ENCODE measurements at regions not wholly inside any gene's neighbourhood (a gene's known extent, or its start where the extent isn't known, plus 50 kb on each side); places are given as distances from the start of the nearest gene placed in this dataset.
A peak's percentile ranks its signal among the peaks of the same experiment; 100 is the strongest.
"Not testable (repeated sequence)": the region's sequence is repeated elsewhere in the genome, so short reads cannot be mapped to it uniquely, and the experiment has no call there.

DNA sequence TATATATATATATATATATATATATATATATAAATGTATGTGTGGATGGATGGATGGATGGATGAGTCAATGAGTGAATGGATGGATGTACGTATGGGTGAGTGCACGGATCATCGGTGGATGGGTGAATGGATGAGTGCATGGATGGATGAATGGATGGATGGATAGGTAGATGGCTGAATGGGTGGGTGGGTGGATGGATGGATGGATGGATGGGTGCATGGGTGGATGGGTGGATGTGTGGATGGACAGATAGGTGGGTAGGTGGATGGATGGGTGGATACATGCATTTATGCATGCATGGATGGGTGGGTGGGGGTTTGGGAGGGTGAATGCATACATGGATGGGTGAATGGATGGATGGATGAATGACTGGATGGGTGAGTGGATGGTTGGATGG is 138.8 kb upstream of the ZNF469 start:
- DNase-seq (ENCODE audit: low read depth in 2 of 2): not testable (repeated sequence)

GRCh38 chr16:88245241-88246081 is 137.3 kb upstream of the ZNF469 start:
- not testable (repeated sequence) for DNase-seq (ENCODE audit: low read depth in 2 of 2)

DNA sequence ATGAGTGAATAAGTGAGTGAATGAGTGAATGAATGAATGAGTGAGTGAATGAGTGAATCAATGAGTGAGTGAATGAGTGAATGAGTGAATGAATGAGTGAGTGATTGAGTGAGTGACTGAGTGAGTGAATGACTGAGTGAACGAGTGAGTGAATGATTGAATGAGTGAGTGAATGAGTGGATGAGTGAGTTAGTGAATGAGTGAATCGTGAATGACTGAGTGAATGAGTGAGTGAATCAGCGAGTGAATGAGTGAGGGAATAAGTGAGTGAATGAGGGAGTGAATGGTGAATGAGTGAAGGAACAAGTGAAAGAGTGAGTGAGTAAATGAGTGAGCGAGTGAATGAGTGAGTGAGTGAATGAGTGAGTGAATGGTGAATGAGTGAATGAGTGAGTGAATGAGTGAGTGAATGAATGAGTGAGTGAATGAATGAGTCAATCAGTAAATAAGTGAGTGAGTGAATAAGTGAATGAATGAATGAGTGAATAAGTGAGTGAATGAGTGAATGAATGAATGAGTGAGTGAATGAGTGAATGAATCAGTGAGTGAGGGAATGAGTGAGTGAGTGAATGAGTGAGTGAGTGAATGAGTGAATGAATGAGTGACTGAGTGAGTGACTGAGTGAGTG is 135.7 kb upstream of the ZNF469 start:
- DNase-seq (ENCODE audit: low read depth in 2 of 2): not testable (repeated sequence)

- not testable (repeated sequence) for DNase-seq (ENCODE audit: low read depth in 2 of 2)
Observed at GRCh38 chr16:88247583-88247966, 135.2 kb upstream of the ZNF469 start.

DNA sequence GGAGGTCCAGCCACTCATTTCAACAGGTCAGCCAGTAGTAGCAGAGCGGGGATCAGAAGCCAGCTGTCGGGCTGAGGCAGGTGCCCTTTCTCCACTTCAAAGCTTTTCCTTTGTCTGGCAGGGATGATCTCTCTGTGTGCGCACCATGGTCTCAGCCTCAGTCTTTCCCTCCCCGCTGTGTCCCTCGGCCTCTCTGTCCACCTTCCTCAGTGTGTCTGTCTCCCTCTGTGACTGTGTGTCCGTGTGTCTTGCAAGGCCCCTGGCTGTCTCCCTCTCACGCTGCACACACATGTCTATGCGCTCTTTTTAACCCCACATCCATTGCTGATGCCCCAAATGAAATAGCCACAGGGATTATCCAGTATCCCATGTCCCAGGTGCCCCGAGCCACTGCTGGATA is 134.0 kb upstream of the ZNF469 start:
- DNase-seq (ENCODE audit: low read depth in 2 of 2): not testable (repeated sequence)

DNA sequence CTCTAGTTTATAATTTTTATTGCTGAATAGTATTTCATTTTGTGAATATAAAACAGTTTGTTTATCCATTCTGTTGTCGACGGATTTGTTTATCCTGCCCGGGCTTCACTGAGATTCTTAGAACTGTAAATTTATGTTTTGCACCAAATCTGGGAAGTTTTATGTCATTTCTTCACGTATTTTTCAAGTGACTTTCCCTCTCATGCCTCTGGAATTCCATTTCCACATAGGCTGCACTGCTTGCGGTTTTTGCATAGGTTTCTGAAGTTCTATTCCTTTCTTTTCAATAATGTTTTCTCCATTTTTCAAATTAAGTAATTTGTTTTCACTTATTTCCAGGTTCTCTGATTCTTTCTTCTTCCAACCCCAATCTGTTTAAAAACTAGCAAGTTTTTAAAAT is 132.4 kb upstream of the ZNF469 start:
- DNase-seq (ENCODE audit: low read depth in 2 of 2): not testable (repeated sequence)

- not testable (repeated sequence) for DNase-seq (ENCODE audit: low read depth in 2 of 2)
Observed at GRCh38 chr16:88252057-88252794, 130.5 kb upstream of the ZNF469 start.

DNA sequence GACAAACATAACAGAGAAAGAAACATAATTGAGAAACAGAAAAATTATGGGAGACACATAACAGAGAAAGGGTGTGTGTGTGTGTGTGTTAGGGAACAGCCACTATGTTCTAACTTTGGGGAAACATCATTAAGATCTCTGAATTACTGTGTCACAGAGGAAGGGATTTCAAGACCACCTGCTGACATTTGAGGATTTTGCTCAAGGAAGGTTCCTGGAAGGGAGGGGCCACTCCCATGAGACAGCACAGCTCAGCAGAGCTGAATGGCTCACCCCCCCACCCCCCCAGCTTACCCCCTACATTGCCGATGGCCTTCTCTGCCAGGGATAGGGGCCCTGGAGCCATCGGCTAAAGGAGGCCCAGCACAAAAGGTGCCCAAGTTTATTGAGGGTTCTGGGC is 124.6 kb upstream of the ZNF469 start:
- DNase-seq (ENCODE audit: low read depth in 2 of 2): not testable (repeated sequence)

- DNase-seq (ENCODE audit: low read depth in 2 of 2): not testable (repeated sequence)
Observed at GRCh38 chr16:88258764-88259525, 123.8 kb upstream of the ZNF469 start.

GRCh38 chr16:88259538-88259937 is 123.2 kb upstream of the ZNF469 start:
- DNase-seq (ENCODE audit: low read depth in 2 of 2): not testable (repeated sequence)

GRCh38 chr16:88260146-88260545 is 122.6 kb upstream of the ZNF469 start:
- DNase-seq (ENCODE audit: low read depth in 2 of 2): not testable (repeated sequence)

DNA sequence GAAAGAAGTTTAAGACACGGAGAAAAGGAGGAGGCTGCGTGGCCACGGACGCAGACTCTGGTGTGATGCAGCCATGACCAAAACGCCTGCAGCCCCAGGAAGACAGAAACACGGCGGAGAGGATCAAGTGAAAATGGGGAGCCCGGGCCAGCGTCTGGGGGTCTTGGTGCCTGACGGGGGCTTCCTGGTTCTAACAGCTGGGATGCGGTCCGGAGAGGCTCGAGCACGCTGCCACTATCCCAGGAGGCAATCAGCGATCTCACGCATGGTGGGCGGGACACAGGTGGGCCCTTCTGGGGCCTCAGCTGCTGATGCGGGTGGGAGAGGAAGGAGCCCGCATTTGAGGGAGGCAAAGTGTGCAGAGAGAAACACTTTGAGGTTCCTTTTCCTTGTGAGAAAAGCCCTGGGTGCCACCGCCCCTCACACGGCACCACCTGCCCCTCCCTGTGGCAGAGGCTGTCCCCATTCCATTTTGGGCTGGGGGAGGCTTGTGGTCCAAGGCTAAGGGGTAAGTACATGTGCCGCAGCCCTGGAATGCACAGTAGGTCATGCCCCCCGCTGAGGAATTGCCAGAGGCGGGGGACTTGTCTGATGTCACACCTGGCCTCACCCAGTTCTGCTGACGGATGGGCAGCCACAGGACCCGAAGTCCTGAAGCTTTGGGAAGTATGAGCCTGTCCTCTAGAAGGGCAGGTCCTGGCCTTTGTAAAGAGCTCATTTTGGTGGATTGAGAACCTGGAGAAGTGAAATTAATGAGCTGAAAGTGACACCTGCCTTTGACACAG is 121.7 kb upstream of the ZNF469 start:
- DNase-seq (ENCODE audit: low read depth in 2 of 2): not testable (repeated sequence)

- not testable (repeated sequence) for DNase-seq (ENCODE audit: low read depth in 2 of 2)
Observed at GRCh38 chr16:88261814-88262605, 120.7 kb upstream of the ZNF469 start.

DNA sequence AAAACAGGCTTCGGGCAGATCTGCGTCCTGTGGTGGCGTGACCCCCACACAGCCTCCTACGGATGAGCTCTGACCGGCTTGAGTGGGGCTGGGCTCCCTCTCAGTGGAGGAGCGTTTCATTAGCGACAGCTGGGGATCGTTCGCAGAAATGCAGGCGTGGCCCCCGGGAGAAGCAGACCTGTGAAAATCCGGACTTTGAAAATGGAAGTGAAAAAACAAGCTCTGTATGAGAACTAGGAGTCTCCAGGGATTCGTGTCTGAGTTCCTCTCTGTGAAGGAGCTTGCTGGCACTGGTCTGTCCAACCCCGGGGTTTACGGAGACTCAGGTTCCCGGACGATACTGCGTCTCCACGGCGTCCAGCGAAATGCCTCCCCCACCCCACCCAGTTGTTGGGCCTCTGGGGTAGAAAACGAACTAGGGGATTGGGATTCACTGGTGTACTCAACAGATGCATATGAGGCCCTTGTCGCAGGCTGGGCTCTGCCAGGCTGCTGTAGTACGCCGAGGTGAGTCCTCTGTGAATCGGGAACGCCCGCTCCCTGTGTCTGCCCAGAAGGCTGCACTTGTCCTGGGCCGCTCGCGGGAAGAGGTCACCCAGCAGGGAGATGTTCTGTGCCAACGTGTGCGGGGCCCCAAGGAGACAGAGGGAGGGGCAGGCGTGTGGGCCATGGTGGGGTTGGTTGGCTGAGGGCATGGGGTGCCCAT is 119.7 kb upstream of the ZNF469 start:
- not testable (repeated sequence) for DNase-seq (ENCODE audit: low read depth in 2 of 2)

DNA sequence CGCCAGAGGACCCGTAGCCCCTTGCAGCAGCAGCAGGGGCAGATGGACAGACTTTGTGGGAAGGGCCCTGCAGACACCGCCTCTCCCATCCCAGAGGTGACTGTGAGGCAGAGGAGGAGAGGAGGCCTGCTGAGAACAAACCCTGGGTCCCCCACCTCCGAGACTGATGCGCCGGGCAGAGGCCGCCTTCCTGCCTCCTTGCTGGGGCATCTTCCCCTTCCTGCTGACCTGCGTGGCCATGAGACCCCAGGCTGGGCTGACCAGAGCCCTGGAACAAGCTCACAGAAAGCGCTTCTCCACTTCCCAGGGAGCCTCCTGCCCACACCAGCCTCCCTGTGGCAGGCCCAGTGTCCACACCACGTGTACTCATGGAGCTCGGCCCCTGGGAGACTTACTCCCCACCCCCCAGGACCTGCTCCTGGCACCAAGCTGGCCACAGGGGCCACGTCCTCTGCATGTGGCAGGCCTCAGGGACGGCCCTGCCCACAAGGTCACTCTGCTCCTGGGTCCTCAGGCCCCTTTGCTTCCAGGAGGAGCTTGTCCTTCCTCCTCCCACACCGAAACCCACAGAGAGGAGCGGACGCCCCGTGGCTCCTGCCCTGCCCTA is 119.0 kb upstream of the ZNF469 start:
- DNase-seq (ENCODE audit: low read depth in 2 of 2): not testable (repeated sequence)

- peak in 1 of 2 experiments; percentile 38 for DNase-seq (ENCODE audit: low read depth in 2 of 2)
Observed at GRCh38 chr16:88264641-88265285, 118.0 kb upstream of the ZNF469 start.

- not testable (repeated sequence) for DNase-seq (ENCODE audit: low read depth in 2 of 2)
Observed at GRCh38 chr16:88265286-88265938, 117.3 kb upstream of the ZNF469 start.

GRCh38 chr16:88266036-88266435 is 116.7 kb upstream of the ZNF469 start:
- DNase-seq (ENCODE audit: low read depth in 2 of 2): not testable (repeated sequence)
